Central memory CD8-positive, alpha-beta T cell (primary cell): ENCODE measurements at regions not wholly inside any gene's neighbourhood (a gene's known extent, or its start where the extent isn't known, plus 50 kb on each side); places are given as distances from the start of the nearest gene placed in this dataset.

Experiments used
- ATAC-seq: fragments of 150-1000 bp; cut with Tn5 transposase; replicated peaks from 2 replicates; pipeline ENCODE4 v1.10.0; 2022; ENCODE audit warnings: mild to moderate bottlenecking, moderate FRiP score, moderate number of reproducible peaks; ENCODE audit not compliant: poor library complexity, severe bottlenecking; ENCODE audit errors: extremely low read depth
- DNase-seq, 2 donors: peaks; one replicate each; pipeline ENCODE4 v3.0.0; 2021; ENCODE audit warnings: low spot score in 2 of 2
- H3K27ac Mint-ChIP-seq: one replicate; pipeline ENCODE4 v1.8.0; 2022; ENCODE audit warnings: low read depth, mild to moderate bottlenecking, moderate library complexity, mixed read lengths
- H3K27me3 Mint-ChIP-seq: one replicate; pipeline ENCODE4 v1.8.0; 2022; ENCODE audit warnings: mixed read lengths
- H3K36me3 Mint-ChIP-seq: one replicate; pipeline ENCODE4 v1.8.0; 2022; ENCODE audit warnings: mild to moderate bottlenecking, moderate library complexity, mixed read lengths; ENCODE audit not compliant: insufficient read depth
- H3K4me1 Mint-ChIP-seq: one replicate; pipeline ENCODE4 v1.8.0; 2022; ENCODE audit warnings: mixed read lengths
- H3K4me3 Mint-ChIP-seq: one replicate; pipeline ENCODE4 v1.8.0; 2022; ENCODE audit warnings: mild to moderate bottlenecking, moderate library complexity, mixed read lengths
- H3K9me3 Mint-ChIP-seq: one replicate; pipeline ENCODE4 v1.8.0; 2022; ENCODE audit warnings: mixed read lengths

DNA sequence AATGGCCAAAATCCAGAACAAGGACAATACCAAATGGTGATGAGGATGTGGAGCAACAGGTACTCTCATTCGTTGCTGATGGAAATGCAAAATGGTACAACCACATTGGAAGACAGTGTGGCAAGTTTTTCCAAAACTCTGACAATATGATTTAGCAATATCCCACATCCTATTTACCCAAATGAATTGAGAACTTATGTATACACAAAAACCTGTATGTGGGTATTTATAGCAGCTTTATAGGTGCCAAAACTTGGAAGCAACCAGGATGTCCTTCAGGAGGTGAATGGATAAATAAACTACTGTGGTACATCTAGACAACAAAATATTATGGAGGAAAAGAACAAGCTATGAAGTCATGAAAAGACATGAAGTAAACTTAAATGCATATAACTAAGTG is 156.5 kb downstream of the TFAP2A start:
- ATAC-seq (no peak), DNase-seq (no peak)
- Mint-ChIP-seq H3K27me3 (no peaks in the 10 kb centered on the region), H3K36me3 (no peaks in the 10 kb centered on the region), H3K27ac (no peak overlapping the region), H3K9me3 (no peaks in the 10 kb centered on the region), H3K4me1 (no peaks in the 10 kb centered on the region), H3K4me3 (no peak overlapping the region)

- no peak overlapping the region for H3K27ac Mint-ChIP-seq
- ATAC-seq (no peak), DNase-seq (no peak)
- H3K4me3 Mint-ChIP-seq: no peak overlapping the region
- H3K9me3 Mint-ChIP-seq: no peaks in the 10 kb centered on the region
- no peaks in the 10 kb centered on the region for H3K27me3 Mint-ChIP-seq
- no peaks in the 10 kb centered on the region for H3K4me1 Mint-ChIP-seq
- no peaks in the 10 kb centered on the region for H3K36me3 Mint-ChIP-seq
These were observed 158.7 kb downstream of the TFAP2A start for GRCh38 chr6:10256113-10256690.

GRCh38 chr6:10250655-10251220 is 164.1 kb downstream of the TFAP2A start:
- no peak overlapping the region for H3K27ac Mint-ChIP-seq
- H3K4me1 Mint-ChIP-seq: no peaks in the 10 kb centered on the region
- H3K4me3 Mint-ChIP-seq: no peak overlapping the region
- no peaks in the 10 kb centered on the region for H3K27me3 Mint-ChIP-seq
- ATAC-seq (no peak), DNase-seq (no peak)
- H3K9me3 Mint-ChIP-seq: peaks cover 6% of the 10 kb centered on the region
- H3K36me3 Mint-ChIP-seq: no peaks in the 10 kb centered on the region

- Mint-ChIP-seq H3K4me3 (no peak overlapping the region), H3K9me3 (peaks cover 6% of the 10 kb centered on the region), H3K27me3 (no peaks in the 10 kb centered on the region), H3K4me1 (no peaks in the 10 kb centered on the region), H3K27ac (no peak overlapping the region), H3K36me3 (no peaks in the 10 kb centered on the region)
- no peak for ATAC-seq
- DNase-seq: no peak
These were observed 166.5 kb downstream of the TFAP2A start for GRCh38 chr6:10248378-10248843.

DNA sequence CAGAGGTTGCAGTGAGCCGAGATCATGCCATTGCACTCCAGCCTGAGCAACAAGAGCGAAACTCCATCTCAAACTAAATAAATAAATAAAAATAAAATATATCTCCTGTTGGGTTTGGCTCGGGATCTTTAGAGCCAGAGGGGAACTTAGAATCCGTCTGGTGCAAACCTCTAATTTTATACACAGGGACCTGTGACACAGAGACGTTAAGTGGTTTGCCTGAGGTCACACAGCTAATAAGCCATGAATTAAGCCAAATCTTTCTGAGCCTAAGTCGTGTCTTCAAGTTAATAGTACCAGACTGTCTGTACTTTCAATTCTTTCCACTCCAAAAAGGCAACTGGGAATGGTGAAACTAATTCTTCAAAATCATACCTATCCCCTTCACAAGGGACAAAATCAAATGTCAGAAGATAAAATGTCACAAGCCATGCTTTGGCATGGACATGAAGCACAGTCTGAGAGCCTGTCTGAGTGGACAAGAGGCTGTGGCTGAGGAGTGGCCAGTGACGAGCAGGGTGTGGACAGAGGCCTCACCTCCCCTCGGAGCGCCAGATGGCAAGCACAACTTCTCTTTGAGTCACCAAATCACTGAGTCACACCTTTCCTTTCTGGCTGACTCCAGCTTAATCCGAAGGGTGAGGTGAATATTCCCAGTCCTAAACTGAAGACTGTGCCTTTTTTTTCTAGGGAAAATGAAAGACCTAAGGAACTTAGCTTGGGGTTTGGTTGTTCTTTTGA is 177.4 kb downstream of the TFAP2A start:
- no peak for ATAC-seq
- H3K4me3 Mint-ChIP-seq: no peak overlapping the region
- H3K9me3 Mint-ChIP-seq: no peaks in the 10 kb centered on the region
- H3K27ac Mint-ChIP-seq: no peak overlapping the region
- H3K36me3 Mint-ChIP-seq: no peaks in the 10 kb centered on the region
- DNase-seq: no peak
- no peaks in the 10 kb centered on the region for H3K4me1 Mint-ChIP-seq
- H3K27me3 Mint-ChIP-seq: no peaks in the 10 kb centered on the region

- Mint-ChIP-seq H3K36me3 (no peaks in the 10 kb centered on the region), H3K27me3 (no peaks in the 10 kb centered on the region), H3K9me3 (no peaks in the 10 kb centered on the region), H3K4me1 (no peaks in the 10 kb centered on the region), H3K4me3 (no peak overlapping the region), H3K27ac (no peak overlapping the region)
- DNase-seq (no peak), ATAC-seq (no peak)
These were observed 179.5 kb downstream of the TFAP2A start for GRCh38 chr6:10235344-10235743.

DNA sequence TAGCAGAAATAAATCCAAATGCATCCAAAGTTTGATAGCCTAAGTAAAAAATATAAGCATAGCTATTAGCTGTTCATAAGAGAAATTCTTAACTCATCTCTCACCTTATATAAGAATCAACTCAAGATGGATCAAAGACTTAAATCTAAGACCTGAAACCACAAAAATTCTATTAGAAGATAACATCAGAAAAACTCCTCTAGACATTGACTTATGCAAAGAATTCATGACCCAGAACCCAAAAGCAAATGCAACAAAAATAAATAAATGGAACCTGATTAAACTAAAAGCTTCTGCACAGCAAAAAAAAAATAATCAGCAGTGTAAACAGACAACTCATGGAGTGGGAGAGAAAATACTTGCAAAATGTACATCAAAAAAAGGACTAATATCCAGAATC is 184.3 kb downstream of the TFAP2A start:
- Mint-ChIP-seq H3K9me3 (peaks cover 18% of the 10 kb centered on the region), H3K4me1 (no peaks in the 10 kb centered on the region)

GRCh38 chr6:10223841-10224240 is 191.0 kb downstream of the TFAP2A start:
- DNase-seq (no peak), ATAC-seq (no peak)
- H3K36me3 Mint-ChIP-seq: no peaks in the 10 kb centered on the region
- no peaks in the 10 kb centered on the region for H3K27me3 Mint-ChIP-seq
- H3K27ac Mint-ChIP-seq: no peak overlapping the region
- no peaks in the 10 kb centered on the region for H3K4me1 Mint-ChIP-seq
- no peak overlapping the region for H3K4me3 Mint-ChIP-seq
- H3K9me3 Mint-ChIP-seq: peaks cover 30% of the 10 kb centered on the region

More for the DNA sequence above, 184.3 kb downstream of the TFAP2A start:
- ATAC-seq (no peak), DNase-seq (no peak)
- no peak overlapping the region for H3K27ac Mint-ChIP-seq
- no peak overlapping the region for H3K4me3 Mint-ChIP-seq
- H3K27me3 Mint-ChIP-seq: no peaks in the 10 kb centered on the region
- H3K36me3 Mint-ChIP-seq: no peaks in the 10 kb centered on the region

- Mint-ChIP-seq H3K36me3 (no peaks in the 10 kb centered on the region), H3K27me3 (no peaks in the 10 kb centered on the region), H3K4me3 (no peak overlapping the region), H3K9me3 (peaks cover 18% of the 10 kb centered on the region), H3K4me1 (no peaks in the 10 kb centered on the region), H3K27ac (no peak overlapping the region)
- DNase-seq: no peak
- ATAC-seq: no peak
These were observed 193.7 kb downstream of the TFAP2A start for GRCh38 chr6:10221178-10221577.

DNA sequence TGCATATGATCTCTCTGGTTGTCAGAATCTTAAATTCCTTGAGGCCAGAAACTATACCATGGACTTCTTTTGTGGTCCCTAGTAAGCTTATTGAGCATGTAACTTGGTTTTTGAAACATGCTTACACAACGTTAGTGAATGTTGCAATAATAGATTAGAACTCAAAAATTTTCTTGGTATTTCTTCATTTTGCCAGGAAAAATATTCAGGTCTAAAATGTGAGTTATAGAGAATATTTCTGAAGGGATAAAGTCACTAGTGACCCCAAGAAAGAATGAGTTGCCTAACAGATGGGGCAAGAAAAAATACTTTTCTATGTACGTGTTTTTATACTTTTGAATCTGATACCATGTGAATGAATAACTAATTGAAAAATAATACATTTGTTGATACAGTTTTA is 195.4 kb downstream of the TFAP2A start:
- Mint-ChIP-seq H3K9me3 (peaks cover 4% of the 10 kb centered on the region), H3K4me1 (no peaks in the 10 kb centered on the region), H3K27ac (no peak overlapping the region), H3K4me3 (no peak overlapping the region), H3K27me3 (no peaks in the 10 kb centered on the region), H3K36me3 (no peaks in the 10 kb centered on the region)
- no peak for ATAC-seq
- no peak for DNase-seq

GRCh38 chr6:10217111-10217510 is 197.8 kb downstream of the TFAP2A start:
- DNase-seq (no peak), ATAC-seq (no peak)
- H3K4me3 Mint-ChIP-seq: no peak overlapping the region
- H3K27ac Mint-ChIP-seq: no peak overlapping the region
- H3K27me3 Mint-ChIP-seq: no peaks in the 10 kb centered on the region
- peaks cover 4% of the 10 kb centered on the region for H3K9me3 Mint-ChIP-seq
- no peaks in the 10 kb centered on the region for H3K36me3 Mint-ChIP-seq
- H3K4me1 Mint-ChIP-seq: no peaks in the 10 kb centered on the region

- Mint-ChIP-seq H3K4me3 (no peak overlapping the region), H3K9me3 (peaks cover 4% of the 10 kb centered on the region), H3K27me3 (no peaks in the 10 kb centered on the region), H3K36me3 (no peaks in the 10 kb centered on the region), H3K4me1 (no peaks in the 10 kb centered on the region), H3K27ac (no peak overlapping the region)
- no peak for DNase-seq
- no peak for ATAC-seq
These were observed 199.4 kb downstream of the TFAP2A start for GRCh38 chr6:10215326-10216110.
